ENCODE measurements at regions not wholly inside any gene's neighbourhood (a gene's known extent, or its start where the extent isn't known, plus 50 kb on each side); places are given as distances from the start of the nearest gene placed in this dataset.

GRCh38 chr18:32553640-32554365 is 83.1 kb upstream of the GAREM1 start:
- dilution Hi-C loops (cut with MboI; ENCODE audit: extremely low pct_ligation_motif_present, low sequenced_read_pairs) (no loop called here), intact Hi-C loops (cut with micrococcal nuclease) (no loop called here)
- Histone ChIP-seq H2AFZ (ENCODE audit: low read depth, low read length) (no peak overlapping the region), H3K27me3 (ENCODE audit: control insufficient read depth in 2 of 2, insufficient read depth in 2 of 2, low read length in 2 of 2) (peaks cover 2 to 3% of the 10 kb centered on the region in 2 experiments), H3K4me2 (ENCODE audit: insufficient read depth, low read length) (no peak overlapping the region), H3K9me3 (replicated peaks; ENCODE audit: control insufficient read depth, insufficient read depth, low read length) (no peaks in the 10 kb centered on the region), H3K27ac (ENCODE audit: insufficient read depth, low read depth, low read length) (no peak overlapping the region), H3K36me3 (ENCODE audit: control insufficient read depth in 2 of 2, extremely low read depth in 1 of 2, insufficient read depth in 2 of 2, low read length in 2 of 2) (no peaks in the 10 kb centered on the region), H3K9me1 (replicated peaks; ENCODE audit: control insufficient read depth, extremely low read depth, insufficient read depth, low read length) (no peaks in the 10 kb centered on the region), H3K4me3 (replicated peaks in 1 of 3; ENCODE audit: insufficient read depth in 1 of 3, low read depth in 1 of 3, low read length in 3 of 3) (no peak overlapping the region), H4K20me1 (replicated peaks; ENCODE audit: control insufficient read depth, extremely low read depth, insufficient read depth, low read length) (no peaks in the 10 kb centered on the region), H3K4me1 (ENCODE audit: control insufficient read depth, extremely low read depth, insufficient read depth, low read length) (no peaks in the 10 kb centered on the region), H3K9ac (replicated peaks; ENCODE audit: extremely low read depth, insufficient read depth, low read length) (no peak overlapping the region), H3K79me2 (ENCODE audit: control insufficient read depth, insufficient read depth, low read length) (no peaks in the 10 kb centered on the region)
- ChIA-PET POLR2A (no interaction called here), CTCF (interaction anchor here (1.1 to 10.5 kb wide), 7 partner anchors 9 to 402 kb away, joined by 3 to 304 read pairs (median 27); partner anchors contain the start of gene GAREM1)
- no peak for FAIRE-seq
- no peak for DNase-seq (ENCODE audit: low read depth, low spot score)
- no TSS peak for BruUV-seq (replicated peaks)
- TF ChIP-seq MYC (IDR thresholded peaks at IDR 0.05; ENCODE audit: low read depth, low read length) (no peak), POLR2AphosphoS5 (IDR thresholded peaks at IDR 0.05; ENCODE audit: insufficient read depth, low read depth, low read length) (no peak), JUN (IDR thresholded peaks at IDR 0.05; ENCODE audit: borderline replicate concordance, insufficient read depth, insufficient read length, low read depth) (no peak), GATA2 (IDR thresholded peaks at IDR 0.05; ENCODE audit: insufficient read depth, insufficient read length, low read depth, low read length) (no peak), EZH2 (IDR thresholded peaks at IDR 0.05; ENCODE audit: borderline replicate concordance, low read depth, low read length, severe bottlenecking) (no peak), CTCF (IDR thresholded peaks at IDR 0.05; ENCODE audit: extremely low read depth in 1 of 2, insufficient read depth in 1 of 2, low read depth in 1 of 2, low read length in 2 of 2) (no peak), FOS (IDR thresholded peaks at IDR 0.05; ENCODE audit: borderline replicate concordance, insufficient read depth, low read length) (no peak), POLR2A (IDR thresholded peaks at IDR 0.05; ENCODE audit: low read depth, low read length) (no peak), MAX (IDR thresholded peaks at IDR 0.05; ENCODE audit: insufficient read depth, insufficient read length) (no peak)

Data from endothelial cell of umbilical vein (primary cell).